Heart left ventricle (tissue), 16 donors: ENCODE measurements at regions not wholly inside any gene's neighbourhood (a gene's known extent, or its start where the extent isn't known, plus 50 kb on each side); places are given as distances from the start of the nearest gene placed in this dataset.

Experiments
- ATAC-seq, 4 donors: fragments of 200-7000 bp; cut with Tn5 transposase; one replicate each; pipeline ENCODE4 v1.9.1; 2020 to 2022; ENCODE audit warnings: moderate library complexity in 4 of 4, mild to moderate bottlenecking in 3 of 4, moderate number of reproducible peaks in 1 of 4
- DNase-seq, 5 donors: peaks; one replicate each; pipeline ENCODE4 v3.0.0-alpha.2; 2020
- H3K27ac ChIP-seq, 12 donors: fragments of 200-600 bp; sonication (generic) in 4 of 12; one replicate each; pipeline versions ENCODE4 v1.5.0 to v1.8.0; 2016 to 2022; ENCODE audit warnings: mild to moderate bottlenecking in 2 of 12
- H3K27me3 ChIP-seq, 9 donors: fragments of 200-600 bp; sonication (generic) in 2 of 9; one replicate each; pipeline versions ENCODE4 v1.5.1 to v1.8.0; 2016 to 2022; ENCODE audit warnings: mild to moderate bottlenecking in 3 of 9
- H3K36me3 ChIP-seq, 9 donors: fragments of 200-600 bp; sonication (generic) in 2 of 9; one replicate each; pipeline versions ENCODE4 v1.5.0 to v1.8.0; 2018 to 2022; ENCODE audit warnings: mild to moderate bottlenecking in 2 of 9
- H3K4me1 ChIP-seq, 12 donors: fragments of 200-600 bp; sonication (generic) in 4 of 12; one replicate each; pipeline versions ENCODE4 v1.5.0 to v1.8.0; 2016 to 2022; ENCODE audit warnings: mild to moderate bottlenecking in 3 of 12
- H3K4me3 ChIP-seq, 12 donors: fragments of 200-600 bp; sonication (generic) in 4 of 12; one replicate each; pipeline versions ENCODE4 v1.5.0 to v1.8.0; 2017 to 2022; ENCODE audit warnings: mild to moderate bottlenecking in 9 of 12, moderate library complexity in 4 of 12
- H3K9me3 ChIP-seq, 12 donors: fragments of 200-600 bp; sonication (generic) in 4 of 12; one replicate each; pipeline versions ENCODE4 v1.5.0 to v1.8.0; 2016 to 2022; ENCODE audit warnings: mild to moderate bottlenecking in 1 of 12
- CTCF ChIP-seq, 12 donors: fragments of 200-600 bp; sonication (generic) in 4 of 12; IDR thresholded peaks; one replicate each; pipeline versions ENCODE4 v1.5.0 to v1.8.0; 2018 to 2022; ENCODE audit warnings: antibody characterized with exemption in 12 of 12, mild to moderate bottlenecking in 5 of 12
- POLR2A ChIP-seq, 2 donors: fragments of 450-650 bp; IDR thresholded peaks; one replicate each; pipeline ENCODE4 v1.6.1; 2017; ENCODE audit warnings: antibody characterized with exemption in 2 of 2, mild to moderate bottlenecking in 2 of 2, moderate library complexity in 2 of 2
- WGBS, 4 donors: extraction: QIAGEN DNeasy Blood & Tissue Kit in 2 of 4; methylation state at CpG; one replicate each; pipeline versions ENCODE4 v1.1.5 to v1.1.7; 2013 to 2018; 5-methylcytosine and 5-hydroxymethylcytosine counted together
- intact Hi-C, 10 donors: fragments of 100-400 bp; cut with DNase I; formaldehyde crosslinking; loops; one replicate each; pipeline versions ENCODE4 v1.11.1 to v1.14.2; 2022
- donor health status: ischemic (EF 13 %, LVEDD 7.1; RV severe dilation, severe dysfunction).
- donor health status: healthy with polysubstance abuse.
- donor health status: DM: no; HTN: yes; CAD: no.
- donor health status: DM: no; HTN: no; CAD: no.
- donor health status: ischemic (EF 25% LVEDD 6.9; RV normal size, moderate dysfunction).
- donor health status: ischemic (EF 25% LVEDD 5.7; RV mildly dilated, moderate dysfunction).
- donor health status: healthy.
- donor health status: DM: yes; HTN: yes; CAD: no.
- donor health status: ischemic (EF 35%, LVEDD 5.7; RV mildly dilated, moderate dysfunction).
- donor health status: nonischemic (EF 11% LVEDD 7.7; RV severe dilation, severe dysfunction).
- donor health status: DM: yes; HTN: yes; CAD: no.
- donor health status: PGD.
- donor health status: ischemic (EF 29% LVEDD 5.4; RV normal size, mild dysfunction).
- donor health status: nonischemic (EF 23%, LVEDD 6.1; RV moderate dilation, normal function).

- DNase-seq = peak; percentile 40 to 74 (median 49)
- intact Hi-C loops = no loop called here
- peaks cover 0 to 25% (median 4%) of the 10 kb centered on the region in 9 donors for H3K27me3 ChIP-seq
- peaks cover 0 to 12% (median 0%) of the 10 kb centered on the region in 12 donors for H3K4me1 ChIP-seq
- peak overlapping the region; percentile 16 to 60 (median 49) for H3K4me3 ChIP-seq
- H3K27ac ChIP-seq = peak overlapping the region in 8 of 12 donors; percentile 16 to 60 (median 46)
- 29 to 53% (median 35%) methylated on average over 23 to 57 of the region's 57 CpGs for WGBS, 4 donors
- H3K36me3 ChIP-seq = no peaks in the 10 kb centered on the region
- peak; percentile 47 to 75 (median 58) for ATAC-seq
- TF ChIP-seq POLR2A (IDR thresholded peaks at IDR 0.05) = no peak
- TF ChIP-seq CTCF (IDR thresholded peaks at IDR 0.05) = peak in 7 of 12 donors; percentile 12 to 44 (median 29)
- no peaks in the 10 kb centered on the region for H3K9me3 ChIP-seq
Observed at GRCh38 chr11:32333320-32333991, 101.9 kb downstream of the WT1 start.

- no peak for ATAC-seq
- H3K4me3 ChIP-seq = no peak overlapping the region
- no peak overlapping the region for H3K27ac ChIP-seq
- TF ChIP-seq POLR2A (IDR thresholded peaks at IDR 0.05) = no peak
- TF ChIP-seq CTCF (IDR thresholded peaks at IDR 0.05) = peak in 1 of 12 donors; percentile 12
- DNase-seq = no peak
- 96 to 98% (median 97%) methylated on average over 8 of the region's 8 CpGs for WGBS, 4 donors
- H3K9me3 ChIP-seq = no peaks in the 10 kb centered on the region
- no peaks in the 10 kb centered on the region for H3K36me3 ChIP-seq
- H3K27me3 ChIP-seq = peaks cover 0 to 25% (median 4%) of the 10 kb centered on the region in 9 donors
- intact Hi-C loops = no loop called here
- peaks cover 0 to 12% (median 0%) of the 10 kb centered on the region in 12 donors for H3K4me1 ChIP-seq
Observed at GRCh38 chr11:32334822-32335221, 100.5 kb downstream of the WT1 start.
